ENCODE measurements at regions not wholly inside any gene's neighbourhood (a gene's known extent, or its start where the extent isn't known, plus 50 kb on each side); places are given as distances from the start of the nearest gene placed in this dataset.
"Not testable (repeated sequence)": the region's sequence is repeated elsewhere in the genome, so short reads cannot be mapped to it uniquely, and the experiment has no call there.

DNA sequence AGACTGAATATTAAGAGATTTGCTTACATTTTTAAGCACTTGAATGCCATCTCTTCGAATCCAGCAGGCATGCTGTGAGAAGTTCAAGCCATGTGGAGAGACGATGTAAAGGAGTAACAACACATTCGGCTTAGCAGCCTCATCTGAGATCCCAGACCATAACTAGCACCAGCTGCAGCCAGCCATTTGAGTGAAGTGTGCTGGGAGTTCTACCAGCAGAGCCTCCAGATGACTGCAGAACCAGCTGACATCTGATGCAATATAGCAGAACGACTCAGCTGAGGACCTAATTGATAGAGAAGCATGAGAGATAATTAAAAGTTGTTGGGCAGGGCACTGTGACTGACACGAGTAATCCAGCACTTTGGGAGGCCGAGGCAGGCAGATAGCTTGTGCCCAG, 98.2 kb upstream of the NOX4 start:
- TF ChIP-seq, protein P1, sequence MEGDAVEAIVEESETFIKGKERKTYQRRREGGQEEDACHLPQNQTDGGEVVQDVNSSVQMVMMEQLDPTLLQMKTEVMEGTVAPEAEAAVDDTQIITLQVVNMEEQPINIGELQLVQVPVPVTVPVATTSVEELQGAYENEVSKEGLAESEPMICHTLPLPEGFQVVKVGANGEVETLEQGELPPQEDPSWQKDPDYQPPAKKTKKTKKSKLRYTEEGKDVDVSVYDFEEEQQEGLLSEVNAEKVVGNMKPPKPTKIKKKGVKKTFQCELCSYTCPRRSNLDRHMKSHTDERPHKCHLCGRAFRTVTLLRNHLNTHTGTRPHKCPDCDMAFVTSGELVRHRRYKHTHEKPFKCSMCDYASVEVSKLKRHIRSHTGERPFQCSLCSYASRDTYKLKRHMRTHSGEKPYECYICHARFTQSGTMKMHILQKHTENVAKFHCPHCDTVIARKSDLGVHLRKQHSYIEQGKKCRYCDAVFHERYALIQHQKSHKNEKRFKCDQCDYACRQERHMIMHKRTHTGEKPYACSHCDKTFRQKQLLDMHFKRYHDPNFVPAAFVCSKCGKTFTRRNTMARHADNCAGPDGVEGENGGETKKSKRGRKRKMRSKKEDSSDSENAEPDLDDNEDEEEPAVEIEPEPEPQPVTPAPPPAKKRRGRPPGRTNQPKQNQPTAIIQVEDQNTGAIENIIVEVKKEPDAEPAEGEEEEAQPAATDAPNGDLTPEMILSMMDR (IDR thresholded peaks at IDR 0.05) = not testable (repeated sequence)
- TF ChIP-seq POLR2A (IDR thresholded peaks at IDR 0.05) = not testable (repeated sequence)

Data from uterus (tissue), 2 donors.